ENCODE measurements at regions not wholly inside any gene's neighbourhood (a gene's known extent, or its start where the extent isn't known, plus 50 kb on each side); places are given as distances from the start of the nearest gene placed in this dataset.

GRCh38 chr5:165981671-165982070 lies 2309.8 kb upstream of the WWC1 start:
- Histone ChIP-seq H3K27me3 (ENCODE audit: control insufficient read depth, insufficient read depth, low read length) (no peaks in the 10 kb centered on the region), H3K9me3 (ENCODE audit: control insufficient read depth, low read length) (no peaks in the 10 kb centered on the region), H3K9ac (ENCODE audit: low read length) (no peak overlapping the region), H3K4me3 (ENCODE audit: low read length) (no peak overlapping the region), H3K36me3 (ENCODE audit: control insufficient read depth, insufficient read depth, low read length) (no peaks in the 10 kb centered on the region), H3K4me1 (ENCODE audit: control insufficient read depth, insufficient read depth, low read length) (no peaks in the 10 kb centered on the region)

- Histone ChIP-seq H3K9ac (ENCODE audit: low read length) (no peak overlapping the region), H3K27me3 (ENCODE audit: control insufficient read depth, insufficient read depth, low read length) (no peaks in the 10 kb centered on the region), H3K36me3 (ENCODE audit: control insufficient read depth, insufficient read depth, low read length) (no peaks in the 10 kb centered on the region), H3K4me3 (ENCODE audit: low read length) (no peak overlapping the region), H3K4me1 (ENCODE audit: control insufficient read depth, insufficient read depth, low read length) (no peaks in the 10 kb centered on the region), H3K9me3 (ENCODE audit: control insufficient read depth, low read length) (no peaks in the 10 kb centered on the region)
These were observed 2295.1 kb upstream of the WWC1 start for GRCh38 chr5:165996201-165996875.

- Histone ChIP-seq H3K9ac (ENCODE audit: low read length) (no peak overlapping the region), H3K4me3 (ENCODE audit: low read length) (no peak overlapping the region), H3K9me3 (ENCODE audit: control insufficient read depth, low read length) (no peaks in the 10 kb centered on the region), H3K27me3 (ENCODE audit: control insufficient read depth, insufficient read depth, low read length) (no peaks in the 10 kb centered on the region), H3K4me1 (ENCODE audit: control insufficient read depth, insufficient read depth, low read length) (no peaks in the 10 kb centered on the region), H3K36me3 (ENCODE audit: control insufficient read depth, insufficient read depth, low read length) (no peaks in the 10 kb centered on the region)
These were observed 2291.6 kb upstream of the WWC1 start for GRCh38 chr5:165999693-166000320.

GRCh38 chr5:166004006-166004405 lies 2287.4 kb upstream of the WWC1 start:
- H3K27me3 ChIP-seq (ENCODE audit: control insufficient read depth, insufficient read depth, low read length) = no peaks in the 10 kb centered on the region

GRCh38 chr5:166013415-166013814 lies 2278.0 kb upstream of the WWC1 start:
- no peaks in the 10 kb centered on the region for H3K9me3 ChIP-seq (ENCODE audit: control insufficient read depth, low read length)
- H3K36me3 ChIP-seq (ENCODE audit: control insufficient read depth, insufficient read depth, low read length) = no peaks in the 10 kb centered on the region
- H3K27me3 ChIP-seq (ENCODE audit: control insufficient read depth, insufficient read depth, low read length) = no peaks in the 10 kb centered on the region
- no peak overlapping the region for H3K9ac ChIP-seq (ENCODE audit: low read length)
- no peak overlapping the region for H3K4me3 ChIP-seq (ENCODE audit: low read length)
- H3K4me1 ChIP-seq (ENCODE audit: control insufficient read depth, insufficient read depth, low read length) = no peaks in the 10 kb centered on the region

More at GRCh38 chr5:166004006-166004405, 2287.4 kb upstream of the WWC1 start:
- Histone ChIP-seq H3K4me3 (ENCODE audit: low read length) (no peak overlapping the region), H3K9me3 (ENCODE audit: control insufficient read depth, low read length) (no peaks in the 10 kb centered on the region), H3K36me3 (ENCODE audit: control insufficient read depth, insufficient read depth, low read length) (no peaks in the 10 kb centered on the region), H3K4me1 (ENCODE audit: control insufficient read depth, insufficient read depth, low read length) (no peaks in the 10 kb centered on the region), H3K9ac (ENCODE audit: low read length) (no peak overlapping the region)

- Histone ChIP-seq H3K9me3 (ENCODE audit: control insufficient read depth, low read length) (no peaks in the 10 kb centered on the region), H3K36me3 (ENCODE audit: control insufficient read depth, insufficient read depth, low read length) (no peaks in the 10 kb centered on the region), H3K4me1 (ENCODE audit: control insufficient read depth, insufficient read depth, low read length) (no peaks in the 10 kb centered on the region), H3K9ac (ENCODE audit: low read length) (no peak overlapping the region), H3K4me3 (ENCODE audit: low read length) (no peak overlapping the region), H3K27me3 (ENCODE audit: control insufficient read depth, insufficient read depth, low read length) (no peaks in the 10 kb centered on the region)
These were observed 2277.2 kb upstream of the WWC1 start for GRCh38 chr5:166014256-166014655.

- Histone ChIP-seq H3K9ac (ENCODE audit: low read length) (no peak overlapping the region), H3K4me1 (ENCODE audit: control insufficient read depth, insufficient read depth, low read length) (no peaks in the 10 kb centered on the region), H3K4me3 (ENCODE audit: low read length) (no peak overlapping the region), H3K9me3 (ENCODE audit: control insufficient read depth, low read length) (no peaks in the 10 kb centered on the region), H3K27me3 (ENCODE audit: control insufficient read depth, insufficient read depth, low read length) (no peaks in the 10 kb centered on the region), H3K36me3 (ENCODE audit: control insufficient read depth, insufficient read depth, low read length) (no peaks in the 10 kb centered on the region)
These were observed 2272.7 kb upstream of the WWC1 start for GRCh38 chr5:166018716-166019115.

- Histone ChIP-seq H3K4me1 (ENCODE audit: control insufficient read depth, insufficient read depth, low read length) (no peaks in the 10 kb centered on the region), H3K9ac (ENCODE audit: low read length) (no peak overlapping the region), H3K9me3 (ENCODE audit: control insufficient read depth, low read length) (no peaks in the 10 kb centered on the region), H3K36me3 (ENCODE audit: control insufficient read depth, insufficient read depth, low read length) (no peaks in the 10 kb centered on the region), H3K27me3 (ENCODE audit: control insufficient read depth, insufficient read depth, low read length) (no peaks in the 10 kb centered on the region), H3K4me3 (ENCODE audit: low read length) (no peak overlapping the region)
These were observed 2269.4 kb upstream of the WWC1 start for GRCh38 chr5:166022065-166022464.

- Histone ChIP-seq H3K4me1 (ENCODE audit: control insufficient read depth, insufficient read depth, low read length) (no peaks in the 10 kb centered on the region), H3K36me3 (ENCODE audit: control insufficient read depth, insufficient read depth, low read length) (no peaks in the 10 kb centered on the region), H3K9me3 (ENCODE audit: control insufficient read depth, low read length) (no peaks in the 10 kb centered on the region), H3K4me3 (ENCODE audit: low read length) (no peak overlapping the region), H3K9ac (ENCODE audit: low read length) (no peak overlapping the region), H3K27me3 (ENCODE audit: control insufficient read depth, insufficient read depth, low read length) (no peaks in the 10 kb centered on the region)
These were observed 2266.5 kb upstream of the WWC1 start for GRCh38 chr5:166024970-166025369.

GRCh38 chr5:166027582-166027981 lies 2263.9 kb upstream of the WWC1 start:
- Histone ChIP-seq H3K36me3 (ENCODE audit: control insufficient read depth, insufficient read depth, low read length) (no peaks in the 10 kb centered on the region), H3K4me3 (ENCODE audit: low read length) (no peak overlapping the region), H3K9ac (ENCODE audit: low read length) (no peak overlapping the region), H3K27me3 (ENCODE audit: control insufficient read depth, insufficient read depth, low read length) (no peaks in the 10 kb centered on the region), H3K9me3 (ENCODE audit: control insufficient read depth, low read length) (no peaks in the 10 kb centered on the region), H3K4me1 (ENCODE audit: control insufficient read depth, insufficient read depth, low read length) (no peaks in the 10 kb centered on the region)

GRCh38 chr5:166031926-166032325 lies 2259.5 kb upstream of the WWC1 start:
- H3K4me1 ChIP-seq (ENCODE audit: control insufficient read depth, insufficient read depth, low read length) = no peaks in the 10 kb centered on the region

GRCh38 chr5:166032601-166033000 lies 2258.8 kb upstream of the WWC1 start:
- no peaks in the 10 kb centered on the region for H3K4me1 ChIP-seq (ENCODE audit: control insufficient read depth, insufficient read depth, low read length)
- no peak overlapping the region for H3K9ac ChIP-seq (ENCODE audit: low read length)
- H3K9me3 ChIP-seq (ENCODE audit: control insufficient read depth, low read length) = no peaks in the 10 kb centered on the region
- no peak overlapping the region for H3K4me3 ChIP-seq (ENCODE audit: low read length)
- H3K36me3 ChIP-seq (ENCODE audit: control insufficient read depth, insufficient read depth, low read length) = no peaks in the 10 kb centered on the region
- no peaks in the 10 kb centered on the region for H3K27me3 ChIP-seq (ENCODE audit: control insufficient read depth, insufficient read depth, low read length)

More at GRCh38 chr5:166031926-166032325, 2259.5 kb upstream of the WWC1 start:
- no peaks in the 10 kb centered on the region for H3K27me3 ChIP-seq (ENCODE audit: control insufficient read depth, insufficient read depth, low read length)
- H3K4me3 ChIP-seq (ENCODE audit: low read length) = no peak overlapping the region
- H3K9ac ChIP-seq (ENCODE audit: low read length) = no peak overlapping the region
- H3K36me3 ChIP-seq (ENCODE audit: control insufficient read depth, insufficient read depth, low read length) = no peaks in the 10 kb centered on the region
- no peaks in the 10 kb centered on the region for H3K9me3 ChIP-seq (ENCODE audit: control insufficient read depth, low read length)

All from mucosa of stomach (tissue), 1 donor.